GM19025 (cell line): ENCODE measurements at regions not wholly inside any gene's neighbourhood (a gene's known extent, or its start where the extent isn't known, plus 50 kb on each side); places are given as distances from the start of the nearest gene placed in this dataset.

Source experiments
- ATAC-seq: cut with Tn5 transposase; IDR thresholded peaks from one replicate; pipeline ENCODE4 v1.9.1; 2021; ENCODE audit warnings: mild to moderate bottlenecking, low read depth, moderate library complexity; ENCODE audit not compliant: unreplicated experiment

DNA sequence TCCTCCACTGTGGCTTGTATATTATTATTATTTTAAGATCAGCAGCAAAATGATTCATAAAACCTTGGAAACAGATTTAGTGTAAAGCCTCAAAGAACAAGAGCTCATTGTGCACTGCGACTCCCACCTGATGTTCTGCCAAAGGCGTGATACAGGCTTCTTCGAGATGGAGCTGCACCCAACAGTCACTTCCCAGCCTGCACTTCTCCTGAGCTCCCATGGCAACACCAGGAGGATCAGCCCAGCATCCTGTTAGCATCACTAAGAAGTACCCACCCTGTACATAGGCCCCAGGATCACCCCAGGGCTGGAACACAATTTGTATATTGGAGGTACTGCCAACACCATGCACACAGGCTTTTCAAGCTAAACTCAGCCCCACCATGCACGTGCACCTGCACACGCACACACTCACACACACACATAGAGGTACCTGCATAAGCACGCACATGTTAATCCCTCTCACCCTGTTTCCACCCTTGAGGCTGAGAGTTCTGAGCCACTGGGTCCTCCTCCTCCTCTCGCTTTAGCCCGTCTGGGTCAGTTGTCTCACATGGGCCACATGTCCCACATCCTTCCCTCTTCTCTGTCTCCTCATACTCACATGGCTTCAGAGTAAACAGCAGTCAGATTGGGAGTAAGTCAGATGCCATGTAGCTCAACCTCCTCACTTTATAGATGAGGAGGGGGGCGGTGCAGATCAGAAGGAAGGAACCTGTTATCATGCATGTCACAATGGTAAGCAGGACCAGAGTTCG is 281.9 kb upstream of the POU3F1 start:
- no peak for ATAC-seq

GRCh38 chr1:38327559-38327973 is 281.0 kb upstream of the POU3F1 start:
- ATAC-seq: no peak

GRCh38 chr1:38326856-38327255 is 280.3 kb upstream of the POU3F1 start:
- ATAC-seq: no peak

DNA sequence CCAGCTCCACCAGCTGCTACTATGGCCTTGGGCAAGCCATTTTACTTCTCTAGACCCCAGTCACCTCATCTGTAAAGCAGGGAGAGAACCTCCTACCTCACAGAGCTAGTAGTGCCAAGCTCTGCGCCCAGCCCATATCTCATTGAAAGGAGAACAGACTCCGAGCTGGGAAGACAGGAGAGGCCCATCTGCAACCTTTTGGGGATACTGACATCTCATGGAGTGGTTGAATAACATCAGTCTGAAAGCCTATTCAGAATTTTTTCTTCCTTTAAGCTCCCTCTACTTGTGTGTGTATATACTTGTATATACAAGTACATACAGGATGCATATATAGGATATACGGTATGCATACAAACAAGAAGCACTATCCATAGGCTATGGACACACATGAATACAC is 279.5 kb upstream of the POU3F1 start:
- ATAC-seq: no peak

DNA sequence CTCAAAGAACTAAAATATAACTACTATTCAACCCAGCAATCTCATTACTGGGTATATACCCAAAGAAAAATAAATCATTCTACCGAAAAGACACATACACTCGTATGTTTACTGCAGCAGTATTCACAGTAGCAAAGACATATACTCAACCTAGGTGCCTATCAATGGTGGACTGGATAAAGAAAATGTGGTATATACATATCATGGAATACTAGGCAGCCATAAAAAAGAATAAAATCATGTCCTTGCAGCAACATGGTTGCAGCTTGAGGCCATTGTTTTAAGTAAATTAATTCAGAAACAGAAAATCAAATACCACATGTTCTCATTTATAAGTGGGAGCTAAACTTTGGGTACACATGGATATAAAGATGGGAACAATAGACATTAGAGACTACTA is 266.2 kb upstream of the POU3F1 start:
- ATAC-seq: no peak

- ATAC-seq: no peak
Observed at GRCh38 chr1:38310079-38310478, 263.5 kb upstream of the POU3F1 start.

GRCh38 chr1:38308780-38309179 is 262.2 kb upstream of the POU3F1 start:
- no peak for ATAC-seq

DNA sequence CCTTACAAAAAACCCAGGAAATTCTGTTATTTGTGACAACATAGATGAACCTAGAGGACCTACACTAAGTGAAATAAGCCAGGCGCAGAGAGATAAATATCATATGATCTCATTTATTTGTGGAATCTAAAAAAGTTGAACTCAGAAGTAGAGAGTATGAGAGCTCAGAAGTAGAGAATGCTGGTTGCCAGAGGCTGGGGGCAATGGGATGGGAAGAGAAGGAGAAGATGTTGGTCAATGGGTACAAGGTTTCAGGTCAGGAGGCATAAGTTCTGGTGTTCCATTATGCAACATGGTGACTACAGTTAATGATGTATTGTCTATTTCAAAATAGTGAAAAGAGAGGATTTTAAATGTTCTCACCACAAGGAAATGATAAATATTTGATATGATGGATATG is 259.1 kb upstream of the POU3F1 start:
- ATAC-seq: no peak

- no peak for ATAC-seq
Observed at GRCh38 chr1:38303843-38304242, 257.2 kb upstream of the POU3F1 start.

DNA sequence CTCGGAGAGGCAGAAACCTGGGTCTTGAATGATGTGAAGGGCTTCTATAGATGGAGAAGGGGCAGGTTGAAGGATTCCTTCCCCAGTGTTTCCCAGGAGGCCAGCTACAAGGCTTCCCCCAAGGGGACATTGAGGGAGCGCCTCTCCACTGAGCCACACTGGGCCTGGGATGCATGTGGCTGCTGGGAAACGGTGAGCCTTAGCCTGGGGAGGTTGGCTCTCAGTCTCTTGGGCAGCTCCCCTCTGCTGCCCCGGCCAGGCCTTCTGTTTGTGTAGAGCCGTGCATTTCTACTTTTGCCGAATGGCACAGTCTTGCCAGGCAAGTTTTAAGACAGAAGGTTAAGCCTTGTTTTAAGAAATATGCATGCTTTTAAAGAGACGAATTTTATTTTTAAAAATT is 254.4 kb upstream of the POU3F1 start:
- no peak for ATAC-seq

GRCh38 chr1:38300616-38301015 is 254.0 kb upstream of the POU3F1 start:
- ATAC-seq: no peak

- ATAC-seq: no peak
Observed at GRCh38 chr1:38297842-38298241, 251.2 kb upstream of the POU3F1 start.

- no peak for ATAC-seq
Observed at GRCh38 chr1:38297246-38297645, 250.7 kb upstream of the POU3F1 start.

GRCh38 chr1:38296047-38296446 is 249.5 kb upstream of the POU3F1 start:
- no peak for ATAC-seq

DNA sequence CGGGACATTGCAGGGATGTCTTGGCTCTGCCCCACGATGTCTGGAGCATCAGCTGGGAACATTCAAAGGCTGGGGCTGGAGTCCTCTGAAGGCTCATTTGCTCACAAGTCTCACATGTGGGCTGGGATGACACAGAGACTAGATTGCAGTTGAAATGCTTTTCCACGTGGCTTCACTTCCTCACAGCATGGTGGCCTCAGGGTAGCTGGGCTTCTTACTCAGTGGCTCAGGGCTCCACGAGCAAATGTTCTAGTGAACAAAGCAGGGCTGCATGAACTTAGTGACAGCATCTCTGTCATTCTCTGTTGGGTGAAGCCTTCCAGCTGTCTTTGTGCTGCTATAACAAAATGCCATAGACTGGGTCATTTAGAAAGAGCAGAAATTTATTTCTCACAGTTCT is 247.0 kb upstream of the POU3F1 start:
- no peak for ATAC-seq

GRCh38 chr1:38292969-38293368 is 246.4 kb upstream of the POU3F1 start:
- no peak for ATAC-seq

- ATAC-seq: no peak
Observed at GRCh38 chr1:38291906-38292521, 245.4 kb upstream of the POU3F1 start.

DNA sequence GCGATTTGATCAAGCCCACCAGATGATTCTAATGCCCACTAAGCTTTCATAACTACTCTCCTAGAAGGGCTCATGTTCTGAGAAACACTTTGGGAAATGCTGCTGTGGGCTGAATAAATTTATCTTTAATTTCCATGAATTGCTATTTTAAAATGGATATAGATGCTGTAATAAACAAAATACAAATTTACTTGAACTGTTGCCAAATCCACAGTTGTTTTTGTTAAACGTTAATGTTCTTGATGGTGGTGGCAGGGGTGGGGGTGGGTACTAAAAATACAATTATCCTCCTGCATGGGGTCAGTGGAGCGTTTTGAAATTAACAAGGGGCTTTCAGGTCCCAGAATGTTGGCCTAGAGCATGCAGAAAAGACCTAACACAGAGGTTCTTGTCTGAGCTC is 244.7 kb upstream of the POU3F1 start:
- no peak for ATAC-seq

GRCh38 chr1:38289034-38289433 is 242.4 kb upstream of the POU3F1 start:
- ATAC-seq: no peak

DNA sequence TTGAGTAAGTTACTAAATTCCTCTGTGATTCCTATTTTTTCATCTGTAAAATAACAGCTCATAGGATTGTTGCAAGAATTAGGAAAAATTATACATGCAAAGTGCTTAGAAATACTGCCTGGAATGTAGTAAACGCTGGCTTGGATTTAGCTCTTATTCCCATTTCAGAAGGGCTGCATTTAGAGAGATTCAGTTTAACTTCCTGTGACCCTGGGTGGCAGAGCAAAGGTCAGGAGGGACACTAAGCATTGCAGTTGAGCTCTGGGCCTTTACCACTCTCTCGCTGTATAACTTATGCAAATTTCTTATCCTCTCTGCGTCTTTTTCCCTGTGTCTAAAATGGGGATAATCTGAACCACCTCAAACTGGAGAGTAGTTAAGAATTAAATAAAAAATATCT is 241.0 kb upstream of the POU3F1 start:
- ATAC-seq: no peak

DNA sequence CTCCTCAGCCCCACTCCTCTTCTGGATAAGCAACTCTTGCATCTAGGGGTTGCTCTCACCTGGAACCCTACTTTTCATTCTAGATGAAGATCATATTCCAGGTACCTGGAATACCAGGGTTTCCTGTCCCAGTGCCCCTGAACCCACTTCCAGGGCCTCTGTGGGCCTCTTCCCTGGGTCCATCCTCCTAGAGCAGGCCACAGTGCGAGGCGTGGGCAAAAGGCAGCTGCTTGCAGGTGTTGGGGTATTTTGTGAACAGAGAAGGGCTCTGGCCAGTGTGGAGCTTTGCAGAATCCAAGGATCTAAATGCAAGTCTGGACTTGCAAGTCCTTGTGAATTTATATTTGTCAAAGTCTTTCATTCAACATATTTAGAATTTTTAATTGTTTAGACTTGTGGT is 240.4 kb upstream of the POU3F1 start:
- ATAC-seq: no peak

DNA sequence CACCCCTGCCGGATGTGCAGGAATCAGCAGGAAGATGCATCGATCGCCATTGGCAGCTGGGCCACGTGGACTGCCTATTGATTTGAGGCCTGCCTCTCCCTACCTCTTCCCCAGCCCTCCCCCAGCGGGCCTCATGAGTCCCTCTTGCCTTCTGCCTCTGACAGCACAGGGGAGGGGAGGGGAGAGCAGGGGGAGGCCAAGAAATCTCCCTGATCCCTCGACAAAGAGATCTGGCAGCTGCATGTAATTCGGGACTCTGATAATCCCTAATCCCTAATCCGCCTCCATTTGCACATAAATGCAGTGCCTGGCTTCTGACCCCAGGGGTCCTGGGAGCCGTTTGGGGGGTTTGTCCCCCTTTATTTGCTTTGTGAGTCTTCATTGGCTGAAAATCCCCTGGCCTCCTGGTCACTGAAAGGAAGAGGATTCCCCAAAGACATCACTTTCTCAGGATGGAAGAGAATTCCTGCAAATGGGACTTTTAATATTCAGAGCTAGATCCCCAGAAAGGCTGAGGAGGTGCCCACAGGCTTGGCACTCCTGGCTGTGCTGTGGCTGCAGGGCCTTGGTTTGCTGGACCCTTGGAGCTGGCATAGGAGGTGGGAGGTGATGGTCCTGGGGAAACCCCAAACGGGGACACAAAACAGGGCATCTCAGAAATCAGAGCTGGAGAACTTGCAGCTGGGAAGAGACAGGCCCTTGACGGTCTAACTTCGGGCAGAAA is 239.4 kb upstream of the POU3F1 start:
- ATAC-seq: no peak
